Suprapubic skin (tissue), 4 donors: ENCODE measurements at regions not wholly inside any gene's neighbourhood (a gene's known extent, or its start where the extent isn't known, plus 50 kb on each side); places are given as distances from the start of the nearest gene placed in this dataset.

Experiments used
- DNase-seq, 2 donors: peaks; one replicate each; pipeline ENCODE4 v3.0.0-alpha.2; 2019; ENCODE audit warnings: low spot score in 2 of 2
- H3K27ac ChIP-seq: fragments of 200-600 bp; sonication (generic); one replicate; pipeline ENCODE4 v1.5.1; 2019
- H3K27me3 ChIP-seq: fragments of 200-600 bp; sonication (generic); one replicate; pipeline ENCODE4 v1.5.1; 2019
- H3K36me3 ChIP-seq: fragments of 200-600 bp; sonication (generic); one replicate; pipeline ENCODE4 v1.5.1; 2019
- H3K4me1 ChIP-seq: fragments of 200-600 bp; sonication (generic); one replicate; pipeline ENCODE4 v1.5.1; 2019
- H3K4me3 ChIP-seq: fragments of 200-600 bp; sonication (generic); one replicate; pipeline ENCODE4 v1.5.1; 2019; ENCODE audit warnings: mild to moderate bottlenecking
- H3K9me3 ChIP-seq: fragments of 200-600 bp; sonication (generic); one replicate; pipeline ENCODE4 v1.5.1; 2019
- CTCF ChIP-seq, 2 donors: fragments of 200-600 bp in 1 of 2; fragments of 450-650 bp in 1 of 2; sonication (generic) in 1 of 2; IDR thresholded peaks; one replicate each; pipeline ENCODE4 v1.5.1; 2016 to 2019; ENCODE audit warnings: antibody characterized with exemption in 2 of 2, mild to moderate bottlenecking in 1 of 2, moderate library complexity in 1 of 2
- EP300 ChIP-seq: sonication (generic); formaldehyde crosslinking; IDR thresholded peaks from one replicate; pipeline ENCODE4 v1.6.1; 2017; ENCODE audit warnings: antibody characterized with exemption
- POLR2A ChIP-seq, 2 donors: fragments of 450-650 bp; IDR thresholded peaks; one replicate each; pipeline ENCODE4 v1.6.1; 2017; ENCODE audit warnings: antibody characterized with exemption in 2 of 2, mild to moderate bottlenecking in 2 of 2, moderate library complexity in 2 of 2
- POLR2AphosphoS5 ChIP-seq, 3 donors: sonication (generic); formaldehyde crosslinking; IDR thresholded peaks; one replicate each; pipeline ENCODE4 v1.6.1; 2017; ENCODE audit warnings: antibody characterized with exemption in 3 of 3
- whole genome bisulfite sequencing: methylation state at CpG from one replicate; pipeline ENCODE4 v1.1.5; 2018; 5-methylcytosine and 5-hydroxymethylcytosine counted together

- Histone ChIP-seq H3K36me3 (no peaks in the 10 kb centered on the region), H3K27ac (no peak overlapping the region), H3K27me3 (no peaks in the 10 kb centered on the region), H3K4me3 (no peak overlapping the region), H3K4me1 (no peaks in the 10 kb centered on the region), H3K9me3 (no peaks in the 10 kb centered on the region)
- WGBS: 41% methylated on average over 2 of the region's 2 CpGs
- no peak for DNase-seq
- TF ChIP-seq EP300: no peak
- TF ChIP-seq CTCF (IDR thresholded peaks at IDR 0.05): no peak
- TF ChIP-seq POLR2A (IDR thresholded peaks at IDR 0.05): no peak
- TF ChIP-seq POLR2AphosphoS5 (IDR thresholded peaks at IDR 0.05): no peak
These were observed 940.2 kb downstream of the OTOL1 start for GRCh38 chr3:162436826-162437225.

- Histone ChIP-seq H3K27ac (no peak overlapping the region), H3K27me3 (no peaks in the 10 kb centered on the region), H3K9me3 (no peaks in the 10 kb centered on the region), H3K4me1 (no peaks in the 10 kb centered on the region), H3K4me3 (no peak overlapping the region), H3K36me3 (no peaks in the 10 kb centered on the region)
- TF ChIP-seq POLR2A (IDR thresholded peaks at IDR 0.05) (no peak), CTCF (IDR thresholded peaks at IDR 0.05) (no peak), POLR2AphosphoS5 (IDR thresholded peaks at IDR 0.05) (no peak), EP300 (no peak)
- 21% methylated on average over 3 of the region's 3 CpGs for WGBS
- no peak for DNase-seq
These were observed 940.9 kb downstream of the OTOL1 start for GRCh38 chr3:162437480-162437879.

GRCh38 chr3:162441716-162442115, 945.1 kb downstream of the OTOL1 start:
- DNase-seq: no peak
- no peaks in the 10 kb centered on the region for H3K4me1 ChIP-seq
- no peaks in the 10 kb centered on the region for H3K36me3 ChIP-seq
- TF ChIP-seq CTCF (IDR thresholded peaks at IDR 0.05) (no peak), POLR2AphosphoS5 (IDR thresholded peaks at IDR 0.05) (no peak)
- no peaks in the 10 kb centered on the region for H3K9me3 ChIP-seq
- WGBS: 0% methylated on average over 1 of the region's 1 CpG
- no peak overlapping the region for H3K4me3 ChIP-seq
- no peaks in the 10 kb centered on the region for H3K27me3 ChIP-seq
- no peak overlapping the region for H3K27ac ChIP-seq

GRCh38 chr3:162443376-162443775, 946.8 kb downstream of the OTOL1 start:
- no peak overlapping the region for H3K27ac ChIP-seq
- H3K4me1 ChIP-seq: no peaks in the 10 kb centered on the region

GRCh38 chr3:162468791-162469190, 972.2 kb downstream of the OTOL1 start:
- Histone ChIP-seq H3K4me1 (no peaks in the 10 kb centered on the region), H3K9me3 (no peaks in the 10 kb centered on the region), H3K27me3 (no peaks in the 10 kb centered on the region), H3K27ac (no peak overlapping the region), H3K36me3 (no peaks in the 10 kb centered on the region), H3K4me3 (no peak overlapping the region)
- WGBS: 89% methylated on average over 2 of the region's 2 CpGs
- TF ChIP-seq POLR2AphosphoS5 (IDR thresholded peaks at IDR 0.05) (no peak), CTCF (IDR thresholded peaks at IDR 0.05) (no peak), EP300 (no peak), POLR2A (IDR thresholded peaks at IDR 0.05) (no peak)
- no peak for DNase-seq

More at GRCh38 chr3:162443376-162443775, 946.8 kb downstream of the OTOL1 start:
- TF ChIP-seq POLR2AphosphoS5 (IDR thresholded peaks at IDR 0.05): no peak
- no peak for TF ChIP-seq POLR2A (IDR thresholded peaks at IDR 0.05)
- TF ChIP-seq EP300: no peak
- no peak for TF ChIP-seq CTCF (IDR thresholded peaks at IDR 0.05)
- Histone ChIP-seq H3K36me3 (no peaks in the 10 kb centered on the region), H3K27me3 (no peaks in the 10 kb centered on the region), H3K9me3 (no peaks in the 10 kb centered on the region), H3K4me3 (no peak overlapping the region)
- DNase-seq: no peak
